Nephron progenitor cell (in vitro differentiated cells): ENCODE measurements at regions not wholly inside any gene's neighbourhood (a gene's known extent, or its start where the extent isn't known, plus 50 kb on each side); places are given as distances from the start of the nearest gene placed in this dataset.

Source experiments
- DNase-seq: peaks from one replicate; pipeline ENCODE4 v3.0.0; 2021
- H3K27ac Mint-ChIP-seq: 2 replicates; pipeline ENCODE4 v1.8.0; 2021; ENCODE audit warnings: mild to moderate bottlenecking, moderate library complexity, mixed read lengths
- H3K27me3 Mint-ChIP-seq: 2 replicates; pipeline ENCODE4 v1.8.0; 2021; ENCODE audit warnings: mild to moderate bottlenecking, low read depth, mixed read lengths; ENCODE audit not compliant: poor library complexity
- H3K36me3 Mint-ChIP-seq: 2 replicates; pipeline ENCODE4 v1.8.0; 2021; ENCODE audit warnings: low read depth, mixed read lengths
- H3K4me1 Mint-ChIP-seq: 2 replicates; pipeline ENCODE4 v1.8.0; 2021; ENCODE audit warnings: mixed read lengths
- H3K4me3 Mint-ChIP-seq: 2 replicates; pipeline ENCODE4 v1.8.0; 2021; ENCODE audit warnings: mild to moderate bottlenecking, moderate library complexity, mixed read lengths
- H3K9me3 Mint-ChIP-seq: 2 replicates; pipeline ENCODE4 v1.8.0; 2021; ENCODE audit warnings: mild to moderate bottlenecking, moderate library complexity, mixed read lengths
- TF ChIP-seq, protein P1 (sequence below): fragments of 200-600 bp; sonication (generic); IDR thresholded peaks from 2 replicates; pipeline ENCODE4 v1.5.0; 2021; ENCODE audit warnings: antibody characterized with exemption

DNA sequence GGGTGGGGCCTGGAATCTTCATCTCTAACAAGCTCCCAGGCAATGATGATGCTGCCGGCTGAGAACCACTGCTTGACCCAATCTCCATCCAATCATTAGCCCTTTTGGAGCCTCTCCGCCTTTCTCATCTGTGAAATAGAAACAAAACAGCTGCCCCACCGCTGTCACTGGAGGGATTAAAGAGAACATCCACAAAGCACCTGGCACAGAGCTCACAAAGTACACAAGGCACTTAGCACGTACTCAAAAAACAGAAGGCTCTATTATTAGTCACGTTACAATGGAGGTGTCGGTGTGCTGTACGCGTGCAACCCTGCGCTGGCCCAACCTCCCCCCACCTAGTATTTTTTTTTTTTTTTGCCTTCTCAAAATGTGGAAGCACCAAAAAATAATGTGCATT lies 213.5 kb upstream of the ARID1B start:
- Mint-ChIP-seq H3K27me3 (peaks cover 10% of the 10 kb centered on the region), H3K4me3 (no peak overlapping the region), H3K4me1 (peaks cover 15% of the 10 kb centered on the region), H3K9me3 (peaks cover 30% of the 10 kb centered on the region), H3K27ac (no peak overlapping the region), H3K36me3 (peaks cover 4% of the 10 kb centered on the region)
- no peak for DNase-seq
- TF ChIP-seq, protein P1, sequence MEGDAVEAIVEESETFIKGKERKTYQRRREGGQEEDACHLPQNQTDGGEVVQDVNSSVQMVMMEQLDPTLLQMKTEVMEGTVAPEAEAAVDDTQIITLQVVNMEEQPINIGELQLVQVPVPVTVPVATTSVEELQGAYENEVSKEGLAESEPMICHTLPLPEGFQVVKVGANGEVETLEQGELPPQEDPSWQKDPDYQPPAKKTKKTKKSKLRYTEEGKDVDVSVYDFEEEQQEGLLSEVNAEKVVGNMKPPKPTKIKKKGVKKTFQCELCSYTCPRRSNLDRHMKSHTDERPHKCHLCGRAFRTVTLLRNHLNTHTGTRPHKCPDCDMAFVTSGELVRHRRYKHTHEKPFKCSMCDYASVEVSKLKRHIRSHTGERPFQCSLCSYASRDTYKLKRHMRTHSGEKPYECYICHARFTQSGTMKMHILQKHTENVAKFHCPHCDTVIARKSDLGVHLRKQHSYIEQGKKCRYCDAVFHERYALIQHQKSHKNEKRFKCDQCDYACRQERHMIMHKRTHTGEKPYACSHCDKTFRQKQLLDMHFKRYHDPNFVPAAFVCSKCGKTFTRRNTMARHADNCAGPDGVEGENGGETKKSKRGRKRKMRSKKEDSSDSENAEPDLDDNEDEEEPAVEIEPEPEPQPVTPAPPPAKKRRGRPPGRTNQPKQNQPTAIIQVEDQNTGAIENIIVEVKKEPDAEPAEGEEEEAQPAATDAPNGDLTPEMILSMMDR, result no peak

DNA sequence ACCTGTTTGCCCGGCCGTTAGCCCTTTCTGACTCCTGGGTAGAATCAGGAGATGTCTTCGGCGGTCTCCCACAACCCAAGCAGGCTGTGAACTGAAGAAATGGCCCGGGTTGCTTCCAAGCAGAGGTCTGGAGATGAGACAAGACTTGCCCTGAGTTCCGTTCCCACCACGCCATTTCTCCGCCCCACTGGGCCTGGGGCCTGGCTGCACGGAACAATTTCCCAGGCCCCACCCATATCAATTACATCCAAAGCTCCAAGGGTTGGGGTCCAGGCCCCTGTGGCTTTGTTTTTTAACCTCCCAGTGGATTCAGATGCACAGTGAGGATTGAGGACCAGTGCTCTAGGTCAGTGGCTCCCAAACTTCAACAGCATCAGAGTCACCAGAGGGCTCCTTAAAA lies 214.5 kb upstream of the ARID1B start:
- Mint-ChIP-seq H3K9me3 (peaks cover 28% of the 10 kb centered on the region), H3K36me3 (peaks cover 4% of the 10 kb centered on the region), H3K4me3 (no peak overlapping the region), H3K4me1 (peaks cover 17% of the 10 kb centered on the region), H3K27me3 (peaks cover 8% of the 10 kb centered on the region), H3K27ac (no peak overlapping the region)
- DNase-seq, result no peak
- TF ChIP-seq, protein P1, result no peak

DNA sequence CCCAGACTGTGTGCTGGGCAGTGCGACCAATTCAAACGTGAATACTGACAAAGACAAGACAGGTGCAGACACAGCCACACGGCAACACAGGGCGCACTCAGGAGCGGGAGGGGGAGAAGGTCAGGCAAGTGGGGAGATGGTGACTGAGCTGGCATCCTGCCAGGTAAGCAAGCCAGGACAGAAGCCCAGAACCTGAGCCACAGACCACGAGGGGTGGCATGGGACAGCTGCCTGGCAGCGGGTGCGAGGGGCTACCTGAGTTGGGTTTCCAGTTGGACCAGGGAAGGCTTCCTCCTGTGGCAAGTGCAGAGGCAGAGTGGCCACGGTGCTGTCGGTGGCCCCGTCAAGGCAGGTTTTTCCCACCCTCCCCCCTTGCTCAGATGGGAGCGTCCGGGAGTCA lies 215.2 kb upstream of the ARID1B start:
- Mint-ChIP-seq H3K4me1 (peaks cover 23% of the 10 kb centered on the region), H3K4me3 (no peak overlapping the region), H3K27me3 (peaks cover 8% of the 10 kb centered on the region), H3K36me3 (peaks cover 4% of the 10 kb centered on the region), H3K27ac (no peak overlapping the region), H3K9me3 (peaks cover 28% of the 10 kb centered on the region)
- TF ChIP-seq, protein P1, result no peak
- no peak for DNase-seq

DNA sequence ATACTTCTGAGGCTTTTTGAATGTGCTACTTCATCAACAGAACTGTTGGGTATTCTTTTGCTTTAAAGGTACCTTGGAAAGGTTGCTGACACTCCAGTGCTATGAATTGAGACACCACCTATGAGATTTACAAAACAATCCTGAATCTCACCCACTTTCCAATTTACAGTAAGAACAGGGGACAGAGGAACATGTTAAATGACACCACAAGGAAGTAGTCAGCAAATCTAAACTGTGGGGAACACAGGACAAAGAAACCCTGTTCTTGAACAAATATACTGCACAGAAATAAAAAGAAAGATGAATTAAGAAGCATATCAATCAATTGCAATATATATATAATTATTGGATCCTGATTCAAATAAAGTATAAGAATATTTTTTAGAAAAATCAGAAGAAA lies 216.7 kb upstream of the ARID1B start:
- Mint-ChIP-seq H3K36me3 (peaks cover 4% of the 10 kb centered on the region), H3K4me1 (peaks cover 27% of the 10 kb centered on the region), H3K27me3 (peaks cover 8% of the 10 kb centered on the region), H3K27ac (no peak overlapping the region), H3K4me3 (no peak overlapping the region), H3K9me3 (peaks cover 28% of the 10 kb centered on the region)
- TF ChIP-seq, protein P1, result no peak
- DNase-seq, result no peak

DNA sequence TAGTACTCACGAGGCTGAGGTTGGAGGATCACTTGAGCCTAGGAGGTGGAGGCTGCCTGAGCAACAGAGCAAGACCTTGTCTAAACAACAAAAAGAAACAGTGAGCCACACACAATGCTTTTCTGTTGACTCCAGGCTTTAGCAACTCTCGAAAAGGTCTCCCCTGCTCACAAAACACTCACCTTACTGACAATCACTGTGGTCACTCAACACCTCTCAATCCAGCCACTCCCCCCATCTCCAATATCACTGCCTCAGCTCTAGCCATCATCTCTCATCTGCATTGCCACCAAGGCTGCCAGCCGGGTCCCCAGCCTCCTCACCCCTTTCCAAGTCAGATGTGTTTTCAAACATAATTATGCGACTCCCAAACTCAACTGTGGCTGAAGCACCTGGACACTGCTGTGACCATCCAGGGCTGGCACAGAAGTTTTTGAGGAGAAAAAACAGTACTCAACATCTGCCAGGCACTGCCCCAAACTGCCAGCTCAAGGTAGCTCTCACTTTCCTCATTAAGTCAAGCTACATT lies 218.0 kb upstream of the ARID1B start:
- H3K27ac Mint-ChIP-seq, result no peak overlapping the region
- TF ChIP-seq, protein P1, result no peak
- H3K9me3 Mint-ChIP-seq, result peaks cover 28% of the 10 kb centered on the region
- peaks cover 11% of the 10 kb centered on the region for H3K27me3 Mint-ChIP-seq
- no peak overlapping the region for H3K4me3 Mint-ChIP-seq
- peaks cover 14% of the 10 kb centered on the region for H3K4me1 Mint-ChIP-seq
- DNase-seq, result no peak
- peaks cover 4% of the 10 kb centered on the region for H3K36me3 Mint-ChIP-seq

DNA sequence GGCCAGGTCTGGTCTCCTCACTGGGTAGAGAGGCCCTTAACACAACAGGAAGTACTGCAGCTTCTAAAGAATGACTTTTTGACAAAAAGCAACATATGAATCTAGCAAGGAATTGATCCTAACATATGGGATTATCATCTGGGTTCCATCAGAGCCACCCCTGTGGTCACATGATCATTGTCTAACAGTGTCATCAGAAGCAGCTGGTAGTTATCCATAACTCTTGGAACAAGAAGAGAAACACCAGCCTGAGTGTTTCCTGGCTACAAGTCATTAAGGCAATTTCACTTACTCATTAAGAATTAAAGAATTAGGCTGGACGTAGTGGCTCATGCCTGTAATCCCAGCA lies 219.3 kb upstream of the ARID1B start:
- Mint-ChIP-seq H3K36me3 (peaks cover 4% of the 10 kb centered on the region), H3K4me3 (no peak overlapping the region), H3K27me3 (peaks cover 11% of the 10 kb centered on the region), H3K27ac (peak overlapping the region; percentile 72), H3K9me3 (peaks cover 28% of the 10 kb centered on the region), H3K4me1 (peaks cover 12% of the 10 kb centered on the region)
- DNase-seq, result no peak
- TF ChIP-seq, protein P1, result no peak
